Astrocyte of the cerebellum (primary cell): ENCODE measurements at regions not wholly inside any gene's neighbourhood (a gene's known extent, or its start where the extent isn't known, plus 50 kb on each side); places are given as distances from the start of the nearest gene placed in this dataset.

Experiments
- DNase-seq: peaks from one replicate; pipeline ENCODE4 v3.0.0-alpha.2; 2011; ENCODE audit warnings: low read depth
- H3K4me3 ChIP-seq: 2 replicates; pipeline ENCODE4 v1.5.1; 2011; ENCODE audit warnings: mild to moderate bottlenecking, low read depth, low read length, moderate library complexity
- in situ Hi-C: cut with HindIII; loops from 2 replicates; pipeline ENCODE4 v1.10.0; 2017; ENCODE audit warnings: low sequenced_read_pairs
- TF ChIP-seq, protein P1 (sequence below): IDR thresholded peaks from 2 replicates; pipeline ENCODE4 v1.5.1; 2012; ENCODE audit warnings: low read length, low read depth, moderate library complexity, mild to moderate bottlenecking; ENCODE audit errors: missing control alignments

DNA sequence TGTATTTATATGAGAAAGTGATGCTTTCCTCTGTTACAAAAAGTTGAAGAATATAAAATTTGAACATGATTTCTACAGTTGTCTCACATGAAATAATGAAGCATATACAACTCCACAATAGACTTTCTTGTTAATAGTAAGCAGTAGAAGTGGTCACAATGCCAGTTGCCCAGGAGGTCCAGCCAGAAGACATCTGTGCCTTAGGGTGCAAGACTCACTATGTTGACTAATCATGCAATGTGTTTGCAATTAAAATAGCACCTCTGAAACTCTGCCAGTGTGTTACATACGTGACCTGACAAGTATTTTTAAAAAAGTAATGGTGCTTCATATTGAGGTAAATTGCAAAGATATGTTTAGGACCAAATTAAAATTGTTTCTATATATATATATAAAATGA lies 547.2 kb downstream of the ETV1 start:
- DNase-seq, result no peak
- in situ Hi-C loops, result no loop called here
- H3K4me3 ChIP-seq, result no peak overlapping the region
- TF ChIP-seq, protein P1, sequence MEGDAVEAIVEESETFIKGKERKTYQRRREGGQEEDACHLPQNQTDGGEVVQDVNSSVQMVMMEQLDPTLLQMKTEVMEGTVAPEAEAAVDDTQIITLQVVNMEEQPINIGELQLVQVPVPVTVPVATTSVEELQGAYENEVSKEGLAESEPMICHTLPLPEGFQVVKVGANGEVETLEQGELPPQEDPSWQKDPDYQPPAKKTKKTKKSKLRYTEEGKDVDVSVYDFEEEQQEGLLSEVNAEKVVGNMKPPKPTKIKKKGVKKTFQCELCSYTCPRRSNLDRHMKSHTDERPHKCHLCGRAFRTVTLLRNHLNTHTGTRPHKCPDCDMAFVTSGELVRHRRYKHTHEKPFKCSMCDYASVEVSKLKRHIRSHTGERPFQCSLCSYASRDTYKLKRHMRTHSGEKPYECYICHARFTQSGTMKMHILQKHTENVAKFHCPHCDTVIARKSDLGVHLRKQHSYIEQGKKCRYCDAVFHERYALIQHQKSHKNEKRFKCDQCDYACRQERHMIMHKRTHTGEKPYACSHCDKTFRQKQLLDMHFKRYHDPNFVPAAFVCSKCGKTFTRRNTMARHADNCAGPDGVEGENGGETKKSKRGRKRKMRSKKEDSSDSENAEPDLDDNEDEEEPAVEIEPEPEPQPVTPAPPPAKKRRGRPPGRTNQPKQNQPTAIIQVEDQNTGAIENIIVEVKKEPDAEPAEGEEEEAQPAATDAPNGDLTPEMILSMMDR, result no peak

- TF ChIP-seq, protein P1, result no peak
- in situ Hi-C loops, result no loop called here
- H3K4me3 ChIP-seq, result no peak overlapping the region
- DNase-seq, result no peak
Measured at GRCh38 chr7:13447637-13448036, 541.8 kb downstream of the ETV1 start.

GRCh38 chr7:13448243-13448642 lies 541.2 kb downstream of the ETV1 start:
- TF ChIP-seq, protein P1, result no peak
- no peak overlapping the region for H3K4me3 ChIP-seq
- in situ Hi-C loops, result no loop called here
- DNase-seq, result no peak

GRCh38 chr7:13449460-13449859 lies 540.0 kb downstream of the ETV1 start:
- no peak overlapping the region for H3K4me3 ChIP-seq
- TF ChIP-seq, protein P1, result no peak
- in situ Hi-C loops, result no loop called here
- no peak for DNase-seq

- TF ChIP-seq, protein P1, result no peak
- in situ Hi-C loops, result no loop called here
- H3K4me3 ChIP-seq, result no peak overlapping the region
- DNase-seq, result no peak
Measured at GRCh38 chr7:13454916-13455592, 534.4 kb downstream of the ETV1 start.

- no peak for DNase-seq
- no peak overlapping the region for H3K4me3 ChIP-seq
- in situ Hi-C loops, result no loop called here
- TF ChIP-seq, protein P1, result no peak
Measured at GRCh38 chr7:13457790-13458189, 531.7 kb downstream of the ETV1 start.
